Spleen (tissue), 11 donors: ENCODE measurements at regions not wholly inside any gene's neighbourhood (a gene's known extent, or its start where the extent isn't known, plus 50 kb on each side); places are given as distances from the start of the nearest gene placed in this dataset.
A peak's percentile ranks its signal among the peaks of the same experiment; 100 is the strongest.
"Not testable (repeated sequence)": the region's sequence is repeated elsewhere in the genome, so short reads cannot be mapped to it uniquely, and the experiment has no call there.

Experiments
- DNase-seq: peaks from one replicate; pipeline ENCODE4 v3.0.0-alpha.2; 2020
- H3K27ac ChIP-seq, 8 donors: fragments of 200-600 bp; sonication (generic) in 7 of 8; 1 replicate in 4 of 8; 2 replicates in 4 of 8; pipeline versions ENCODE4 v1.5.0 to v1.8.0; 2016 to 2021; ENCODE audit warnings: inconsistent platforms in 4 of 8, mild to moderate bottlenecking in 4 of 8, moderate library complexity in 1 of 8
- H3K27me3 ChIP-seq, 7 donors: fragments of 200-600 bp; sonication (generic) in 6 of 7; replicated peaks in 1 of 7; 1 replicate in 4 of 7; 2 replicates in 3 of 7; pipeline versions ENCODE4 v1.5.0 to v1.8.0; 2016 to 2021; ENCODE audit warnings: inconsistent platforms in 3 of 7, mild to moderate bottlenecking in 1 of 7
- H3K36me3 ChIP-seq, 6 donors: fragments of 200-600 bp; sonication (generic) in 5 of 6; 1 replicate in 4 of 6; 2 replicates in 2 of 6; pipeline versions ENCODE4 v1.5.0 to v1.8.0; 2016 to 2021; ENCODE audit warnings: inconsistent platforms in 2 of 6
- H3K4me1 ChIP-seq, 6 donors: fragments of 200-600 bp; sonication (generic) in 5 of 6; 1 replicate in 3 of 6; 2 replicates in 3 of 6; pipeline versions ENCODE4 v1.5.0 to v1.8.0; 2016 to 2021; ENCODE audit warnings: inconsistent platforms in 3 of 6
- H3K4me3 ChIP-seq, 8 donors: fragments of 200-600 bp; sonication (generic) in 7 of 8; 1 replicate in 4 of 8; 2 replicates in 4 of 8; pipeline versions ENCODE4 v1.5.0 to v1.8.0; 2016 to 2021; ENCODE audit warnings: inconsistent platforms in 4 of 8, mild to moderate bottlenecking in 4 of 8, moderate library complexity in 2 of 8
- H3K9me3 ChIP-seq, 8 donors: fragments of 200-600 bp; sonication (generic) in 7 of 8; 1 replicate in 4 of 8; 2 replicates in 4 of 8; pipeline versions ENCODE4 v1.5.0 to v1.8.0; 2016 to 2021; ENCODE audit warnings: inconsistent platforms in 4 of 8
- POLR2A ChIP-seq, 3 donors: fragments of 450-650 bp; IDR thresholded peaks; one replicate each; pipeline ENCODE4 v1.5.1; 2017; ENCODE audit warnings: antibody characterized with exemption in 3 of 3, mild to moderate bottlenecking in 1 of 3
- POLR2AphosphoS5 ChIP-seq, 3 donors: sonication (generic); formaldehyde crosslinking; IDR thresholded peaks; one replicate each; pipeline ENCODE4 v1.5.1; 2017; ENCODE audit warnings: antibody characterized with exemption in 3 of 3
- WGBS, 5 donors: extraction: QIAGEN DNeasy Blood & Tissue Kit in 3 of 5; methylation state at CpG; one replicate each; pipeline versions ENCODE4 v1.1.5 to v1.1.7; 2013 to 2018; 5-methylcytosine and 5-hydroxymethylcytosine counted together
- intact Hi-C: fragments of 100-400 bp; cut with DNase I; formaldehyde crosslinking; loops from one replicate; pipeline ENCODE4 v1.15.0; 2023; ENCODE audit warnings: low total_unique reads
- TF ChIP-seq, protein P1 (sequence below), 11 experiments: fragments of 200-600 bp in 7 of 11; fragments of 450-650 bp in 4 of 11; sonication (generic) in 4 of 11; IDR thresholded peaks in 8 of 11; conservative IDR thresholded peaks in 3 of 11; 1 replicate in 7 of 11; 2 replicates in 4 of 11; pipeline versions ENCODE4 v1.4.0 to v1.8.0; 2016 to 2021; ENCODE audit warnings: antibody characterized with exemption in 11 of 11, inconsistent platforms in 4 of 11, mild to moderate bottlenecking in 1 of 11
- donor health status: healthy with polysubstance abuse.
- donor health status: DM: no; HTN: no; CAD: no; lungs with moderate emphysema.
- donor health status: DM: no; HTN: no; CAD: no.
- donor health status: Bipolar disorder and iron deficiency.
- donor health status: healthy.
- donor health status: DM: no; HTN: no; CAD: no.
- donor health status: DM: yes; HTN: yes; CAD: no.

DNA sequence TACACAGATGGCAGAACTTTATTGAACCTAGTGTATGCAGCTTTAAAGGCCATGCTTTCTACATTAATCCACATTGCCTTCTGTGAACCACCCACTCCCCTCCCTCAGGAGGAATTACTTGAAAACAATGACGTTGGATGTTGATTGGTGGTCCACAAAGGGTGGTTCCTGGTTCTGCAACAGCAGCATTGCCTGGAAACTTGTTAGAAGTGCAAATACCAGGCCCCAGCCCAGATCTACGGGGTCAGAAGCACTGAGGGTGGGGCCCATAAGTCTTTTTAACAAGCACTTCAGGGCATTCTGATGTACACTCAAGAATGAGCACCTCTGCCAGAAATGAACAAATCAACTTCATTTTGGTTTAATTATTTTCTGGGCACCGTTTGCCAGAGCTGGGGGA is 91.0 kb downstream of the ISX start:
- no peak for DNase-seq
- 44 to 64% (median 56%) methylated on average over 3 of the region's 3 CpGs for WGBS, 5 donors
- intact Hi-C loops = no loop called here
- peaks cover 0 to 82% (median 6%) of the 10 kb centered on the region in 7 donors for H3K27me3 ChIP-seq
- no peak overlapping the region for H3K4me3 ChIP-seq
- no peak for TF ChIP-seq POLR2A (IDR thresholded peaks at IDR 0.05)
- TF ChIP-seq, protein P1, sequence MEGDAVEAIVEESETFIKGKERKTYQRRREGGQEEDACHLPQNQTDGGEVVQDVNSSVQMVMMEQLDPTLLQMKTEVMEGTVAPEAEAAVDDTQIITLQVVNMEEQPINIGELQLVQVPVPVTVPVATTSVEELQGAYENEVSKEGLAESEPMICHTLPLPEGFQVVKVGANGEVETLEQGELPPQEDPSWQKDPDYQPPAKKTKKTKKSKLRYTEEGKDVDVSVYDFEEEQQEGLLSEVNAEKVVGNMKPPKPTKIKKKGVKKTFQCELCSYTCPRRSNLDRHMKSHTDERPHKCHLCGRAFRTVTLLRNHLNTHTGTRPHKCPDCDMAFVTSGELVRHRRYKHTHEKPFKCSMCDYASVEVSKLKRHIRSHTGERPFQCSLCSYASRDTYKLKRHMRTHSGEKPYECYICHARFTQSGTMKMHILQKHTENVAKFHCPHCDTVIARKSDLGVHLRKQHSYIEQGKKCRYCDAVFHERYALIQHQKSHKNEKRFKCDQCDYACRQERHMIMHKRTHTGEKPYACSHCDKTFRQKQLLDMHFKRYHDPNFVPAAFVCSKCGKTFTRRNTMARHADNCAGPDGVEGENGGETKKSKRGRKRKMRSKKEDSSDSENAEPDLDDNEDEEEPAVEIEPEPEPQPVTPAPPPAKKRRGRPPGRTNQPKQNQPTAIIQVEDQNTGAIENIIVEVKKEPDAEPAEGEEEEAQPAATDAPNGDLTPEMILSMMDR (IDR thresholded peaks at IDR 0.05 in 8 of 11, conservative IDR thresholded peaks at IDR 0.05 in 3 of 11) = no peak
- no peak for TF ChIP-seq POLR2AphosphoS5 (IDR thresholded peaks at IDR 0.05)
- H3K36me3 ChIP-seq = no peaks in the 10 kb centered on the region
- H3K9me3 ChIP-seq = no peaks in the 10 kb centered on the region
- no peak overlapping the region for H3K27ac ChIP-seq
- no peaks in the 10 kb centered on the region for H3K4me1 ChIP-seq

DNA sequence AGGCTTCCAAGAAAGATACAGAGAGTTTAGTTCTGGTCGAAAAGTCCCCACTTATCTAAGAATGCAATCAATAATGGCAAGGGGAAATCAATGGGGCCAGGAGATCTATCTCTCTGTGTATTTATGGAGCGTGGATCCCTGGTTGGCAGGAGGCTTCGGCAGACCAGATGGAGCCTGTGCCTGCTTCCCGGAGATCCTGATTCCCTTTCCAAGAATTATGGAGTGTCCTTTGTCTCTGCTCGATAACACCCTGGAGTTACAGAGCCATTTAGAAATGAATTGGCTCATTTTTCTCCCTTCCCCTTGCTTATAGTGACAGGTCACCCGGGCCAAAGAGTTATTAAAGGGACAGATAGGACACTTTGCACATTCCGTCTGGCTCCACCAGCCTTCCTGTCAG is 92.4 kb downstream of the ISX start:
- DNase-seq = no peak
- intact Hi-C loops = no loop called here
- H3K27ac ChIP-seq = no peak overlapping the region
- WGBS, 5 donors = 27 to 56% (median 49%) methylated on average over 7 of the region's 7 CpGs
- H3K9me3 ChIP-seq = no peaks in the 10 kb centered on the region
- H3K36me3 ChIP-seq = no peaks in the 10 kb centered on the region
- peaks cover 0 to 88% (median 6%) of the 10 kb centered on the region in 7 donors for H3K27me3 ChIP-seq
- TF ChIP-seq POLR2AphosphoS5 (IDR thresholded peaks at IDR 0.05) = peak in 1 of 3 donors; percentile 31
- TF ChIP-seq, protein P1 (IDR thresholded peaks at IDR 0.05 in 8 of 11, conservative IDR thresholded peaks at IDR 0.05 in 3 of 11) = no peak
- no peak overlapping the region for H3K4me3 ChIP-seq
- no peaks in the 10 kb centered on the region for H3K4me1 ChIP-seq

DNA sequence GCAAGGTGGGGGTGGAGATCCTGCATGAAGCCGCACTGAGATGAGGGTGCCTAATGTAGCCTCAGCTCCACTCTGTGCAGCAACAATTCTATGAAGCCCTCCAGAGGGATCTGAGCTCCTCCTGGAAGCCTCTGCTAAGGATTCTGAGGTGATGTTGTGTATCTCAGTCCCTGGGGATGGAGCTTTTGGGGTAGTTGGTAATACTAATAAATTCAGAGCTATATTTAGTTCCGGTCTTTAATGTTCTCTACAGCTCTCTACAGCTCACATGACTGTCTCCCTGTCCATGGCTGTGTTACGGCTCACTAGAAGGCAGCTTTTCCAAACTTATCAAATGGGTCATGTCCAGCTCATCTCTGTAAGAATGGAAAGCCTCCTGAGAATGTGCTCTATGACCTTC is 93.4 kb downstream of the ISX start:
- Histone ChIP-seq H3K4me3 (no peak overlapping the region), H3K9me3 (no peaks in the 10 kb centered on the region), H3K27ac (no peak overlapping the region), H3K27me3 (peaks cover 0 to 83% (median 4%) of the 10 kb centered on the region in 7 donors), H3K36me3 (no peaks in the 10 kb centered on the region), H3K4me1 (no peaks in the 10 kb centered on the region)
- TF ChIP-seq POLR2A (IDR thresholded peaks at IDR 0.05) (no peak), POLR2AphosphoS5 (IDR thresholded peaks at IDR 0.05) (no peak)
- TF ChIP-seq, protein P1 (IDR thresholded peaks at IDR 0.05 in 8 of 11, conservative IDR thresholded peaks at IDR 0.05 in 3 of 11) = no peak
- intact Hi-C loops = no loop called here
- no peak for DNase-seq
- WGBS, 5 donors = 82 to 95% (median 92%) methylated on average over 3 of the region's 3 CpGs

DNA sequence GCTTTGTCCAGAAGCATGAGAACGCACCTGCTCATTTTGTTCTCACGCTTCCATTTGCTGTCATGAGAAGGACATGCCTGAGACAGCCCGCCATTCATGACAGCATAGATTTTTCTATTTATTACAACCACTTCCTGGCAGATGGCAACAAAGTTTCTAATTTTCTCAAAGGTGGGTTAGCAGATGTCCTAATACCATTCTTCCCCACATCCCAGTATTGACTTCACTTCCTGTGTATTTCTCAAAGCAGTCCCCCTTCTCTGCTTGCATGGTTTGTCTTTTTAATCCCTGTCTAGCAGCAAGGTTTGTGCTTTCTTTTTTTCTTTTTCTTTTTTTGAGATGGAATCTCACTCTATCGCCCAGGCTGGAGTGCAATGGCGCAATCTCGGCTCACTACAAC is 94.3 kb downstream of the ISX start:
- TF ChIP-seq, protein P1 (IDR thresholded peaks at IDR 0.05 in 8 of 11, conservative IDR thresholded peaks at IDR 0.05 in 3 of 11) = no peak
- no peak for TF ChIP-seq POLR2AphosphoS5 (IDR thresholded peaks at IDR 0.05)
- TF ChIP-seq POLR2A (IDR thresholded peaks at IDR 0.05) = no peak
- DNase-seq = no peak
- no peaks in the 10 kb centered on the region for H3K9me3 ChIP-seq
- peaks cover 0 to 75% (median 4%) of the 10 kb centered on the region in 7 donors for H3K27me3 ChIP-seq
- H3K36me3 ChIP-seq = no peaks in the 10 kb centered on the region
- WGBS, 5 donors = 80 to 88% (median 84%) methylated on average over 6 of the region's 6 CpGs
- intact Hi-C loops = no loop called here
- H3K4me3 ChIP-seq = no peak overlapping the region
- no peak overlapping the region for H3K27ac ChIP-seq
- H3K4me1 ChIP-seq = no peaks in the 10 kb centered on the region

DNA sequence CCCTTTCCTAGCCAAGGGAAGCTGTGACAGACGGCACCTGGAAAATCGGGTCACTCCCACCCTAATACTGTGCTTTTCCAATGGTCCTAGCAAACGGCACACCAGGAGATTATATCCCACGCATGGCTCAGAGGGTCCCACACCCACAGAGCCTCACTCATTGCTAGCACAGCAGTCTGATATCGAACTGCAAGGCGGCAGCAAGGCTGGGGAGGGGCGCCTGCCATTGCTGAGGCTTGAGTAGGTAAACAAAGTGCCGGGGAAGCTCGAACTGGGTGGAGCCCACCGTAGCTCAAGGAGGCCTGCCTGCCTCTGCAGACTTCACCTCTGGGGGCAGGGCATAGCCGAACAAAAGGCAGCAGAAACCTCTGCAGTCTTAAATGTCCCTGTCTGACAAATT is 91.4 kb upstream of the HMGXB4 start:
- 68 to 86% (median 78%) methylated on average over 6 to 11 of the region's 11 CpGs for WGBS, 5 donors
- H3K27ac ChIP-seq, H3K36me3 ChIP-seq, H3K9me3 ChIP-seq, H3K4me1 ChIP-seq, intact Hi-C loops, H3K4me3 ChIP-seq, DNase-seq: not testable (repeated sequence)
- H3K27me3 ChIP-seq = peaks cover 0 to 37% (median 0%) of the 10 kb centered on the region in 7 donors
